ENCODE measurements at regions not wholly inside any gene's neighbourhood (a gene's known extent, or its start where the extent isn't known, plus 50 kb on each side); places are given as distances from the start of the nearest gene placed in this dataset.

- H4K12ac ChIP-seq (ENCODE audit: low read depth, low read length), result no peak overlapping the region
- no peak for DNase-seq
- H3K18ac ChIP-seq (ENCODE audit: low read length), result no peak overlapping the region
- H3K9me3 ChIP-seq (ENCODE audit: insufficient read depth, low read depth, low read length), result no peaks in the 10 kb centered on the region
- no peak overlapping the region for H4K91ac ChIP-seq (ENCODE audit: low read depth, low read length)
- no peak overlapping the region for H3K4me2 ChIP-seq (ENCODE audit: low read length)
- H2BK12ac ChIP-seq (ENCODE audit: low read length), result no peak overlapping the region
- H3K4ac ChIP-seq (ENCODE audit: low read depth, low read length), result no peak overlapping the region
- H3K4me3 ChIP-seq (ENCODE audit: low read depth, low read length), result no peak overlapping the region
- no peak overlapping the region for H3K27ac ChIP-seq (ENCODE audit: low read depth, low read length)
- no peaks in the 10 kb centered on the region for H3K36me3 ChIP-seq (ENCODE audit: control insufficient read depth in 1 of 2, insufficient read depth in 2 of 2, low read length in 2 of 2)
- H2BK5ac ChIP-seq (ENCODE audit: low read depth, low read length, poor library complexity), result no peak overlapping the region
- no peak overlapping the region for H3K23ac ChIP-seq (ENCODE audit: low read length)
- H3K79me2 ChIP-seq (ENCODE audit: control insufficient read depth, insufficient read depth, low read length, poor library complexity), result no peaks in the 10 kb centered on the region
- no peak overlapping the region for H3K9ac ChIP-seq (ENCODE audit: low read length)
- no peak overlapping the region for H2AFZ ChIP-seq (ENCODE audit: insufficient read depth, low read length, poor library complexity)
- no peaks in the 10 kb centered on the region for H3K79me1 ChIP-seq (ENCODE audit: low read length)
- no peak overlapping the region for H3K14ac ChIP-seq (ENCODE audit: low read length)
- WGBS (ENCODE audit: extremely low coverage, insufficient coverage, insufficient read length), result no CpG with 5 or more reads among the region's 3 CpGs
- no peak overlapping the region for H4K8ac ChIP-seq (ENCODE audit: low read depth, low read length)
- H2AK5ac ChIP-seq (ENCODE audit: low read length), result no peak overlapping the region
- H3K27me3 ChIP-seq (ENCODE audit: insufficient read depth, low read length), result no peaks in the 10 kb centered on the region
- H2BK120ac ChIP-seq (ENCODE audit: insufficient read depth, low read length, poor library complexity), result no peak overlapping the region
- no peaks in the 10 kb centered on the region for H3K4me1 ChIP-seq (ENCODE audit: control insufficient read depth in 1 of 2, insufficient read depth in 2 of 2, low read length in 2 of 2)
Measured at GRCh38 chr10:10417671-10418070, 600.0 kb upstream of the CELF2 start.

GRCh38 chr10:10418387-10418786 is 599.3 kb upstream of the CELF2 start:
- H2AFZ ChIP-seq (ENCODE audit: insufficient read depth, low read length, poor library complexity), result no peak overlapping the region
- H4K12ac ChIP-seq (ENCODE audit: low read depth, low read length), result no peak overlapping the region
- no peak overlapping the region for H2BK12ac ChIP-seq (ENCODE audit: low read length)
- no peak overlapping the region for H3K18ac ChIP-seq (ENCODE audit: low read length)
- no peaks in the 10 kb centered on the region for H3K79me1 ChIP-seq (ENCODE audit: low read length)
- no peak overlapping the region for H3K4ac ChIP-seq (ENCODE audit: low read depth, low read length)
- H3K23ac ChIP-seq (ENCODE audit: low read length), result no peak overlapping the region
- no peaks in the 10 kb centered on the region for H3K9me3 ChIP-seq (ENCODE audit: insufficient read depth, low read depth, low read length)
- H2BK5ac ChIP-seq (ENCODE audit: low read depth, low read length, poor library complexity), result no peak overlapping the region
- no peak overlapping the region for H4K91ac ChIP-seq (ENCODE audit: low read depth, low read length)
- no peaks in the 10 kb centered on the region for H3K4me1 ChIP-seq (ENCODE audit: control insufficient read depth in 1 of 2, insufficient read depth in 2 of 2, low read length in 2 of 2)
- H3K4me3 ChIP-seq (ENCODE audit: low read depth, low read length), result no peak overlapping the region
- no peak overlapping the region for H3K9ac ChIP-seq (ENCODE audit: low read length)
- no peak overlapping the region for H4K8ac ChIP-seq (ENCODE audit: low read depth, low read length)
- no peak for DNase-seq
- no peaks in the 10 kb centered on the region for H3K79me2 ChIP-seq (ENCODE audit: control insufficient read depth, insufficient read depth, low read length, poor library complexity)
- H3K27me3 ChIP-seq (ENCODE audit: insufficient read depth, low read length), result no peaks in the 10 kb centered on the region
- no peak overlapping the region for H3K14ac ChIP-seq (ENCODE audit: low read length)
- no peaks in the 10 kb centered on the region for H3K36me3 ChIP-seq (ENCODE audit: control insufficient read depth in 1 of 2, insufficient read depth in 2 of 2, low read length in 2 of 2)
- no peak overlapping the region for H2AK5ac ChIP-seq (ENCODE audit: low read length)
- no peak overlapping the region for H3K27ac ChIP-seq (ENCODE audit: low read depth, low read length)
- H3K4me2 ChIP-seq (ENCODE audit: low read length), result no peak overlapping the region
- WGBS (ENCODE audit: extremely low coverage, insufficient coverage, insufficient read length), result no CpG with 5 or more reads among the region's 6 CpGs
- H2BK120ac ChIP-seq (ENCODE audit: insufficient read depth, low read length, poor library complexity), result no peak overlapping the region

- Histone ChIP-seq H2AK5ac (ENCODE audit: low read length) (no peak overlapping the region), H3K4me3 (ENCODE audit: low read depth, low read length) (no peak overlapping the region), H3K18ac (ENCODE audit: low read length) (no peak overlapping the region), H3K79me2 (ENCODE audit: control insufficient read depth, insufficient read depth, low read length, poor library complexity) (no peaks in the 10 kb centered on the region), H4K91ac (ENCODE audit: low read depth, low read length) (no peak overlapping the region), H2BK12ac (ENCODE audit: low read length) (no peak overlapping the region), H4K8ac (ENCODE audit: low read depth, low read length) (no peak overlapping the region), H3K36me3 (ENCODE audit: control insufficient read depth in 1 of 2, insufficient read depth in 2 of 2, low read length in 2 of 2) (no peaks in the 10 kb centered on the region), H3K4ac (ENCODE audit: low read depth, low read length) (no peak overlapping the region), H3K9ac (ENCODE audit: low read length) (no peak overlapping the region), H3K27ac (ENCODE audit: low read depth, low read length) (no peak overlapping the region), H3K27me3 (ENCODE audit: insufficient read depth, low read length) (no peaks in the 10 kb centered on the region), H4K12ac (ENCODE audit: low read depth, low read length) (no peak overlapping the region), H3K4me1 (ENCODE audit: control insufficient read depth in 1 of 2, insufficient read depth in 2 of 2, low read length in 2 of 2) (no peaks in the 10 kb centered on the region), H2BK120ac (ENCODE audit: insufficient read depth, low read length, poor library complexity) (no peak overlapping the region), H3K79me1 (ENCODE audit: low read length) (no peaks in the 10 kb centered on the region), H3K23ac (ENCODE audit: low read length) (no peak overlapping the region), H3K4me2 (ENCODE audit: low read length) (no peak overlapping the region), H2AFZ (ENCODE audit: insufficient read depth, low read length, poor library complexity) (no peak overlapping the region), H3K9me3 (ENCODE audit: insufficient read depth, low read depth, low read length) (no peaks in the 10 kb centered on the region), H3K14ac (ENCODE audit: low read length) (no peak overlapping the region), H2BK5ac (ENCODE audit: low read depth, low read length, poor library complexity) (no peak overlapping the region)
- no peak for DNase-seq
- WGBS (ENCODE audit: extremely low coverage, insufficient coverage, insufficient read length), result no CpG with 5 or more reads among the region's 5 CpGs
Measured at GRCh38 chr10:10421071-10421470, 596.6 kb upstream of the CELF2 start.

- no peak for DNase-seq
- Histone ChIP-seq H2AFZ (ENCODE audit: insufficient read depth, low read length, poor library complexity) (no peak overlapping the region), H2BK5ac (ENCODE audit: low read depth, low read length, poor library complexity) (no peak overlapping the region), H3K79me2 (ENCODE audit: control insufficient read depth, insufficient read depth, low read length, poor library complexity) (no peaks in the 10 kb centered on the region), H3K9ac (ENCODE audit: low read length) (no peak overlapping the region), H3K27me3 (ENCODE audit: insufficient read depth, low read length) (no peaks in the 10 kb centered on the region), H2BK120ac (ENCODE audit: insufficient read depth, low read length, poor library complexity) (no peak overlapping the region), H4K91ac (ENCODE audit: low read depth, low read length) (no peak overlapping the region), H3K14ac (ENCODE audit: low read length) (no peak overlapping the region), H2BK12ac (ENCODE audit: low read length) (no peak overlapping the region), H3K27ac (ENCODE audit: low read depth, low read length) (no peak overlapping the region), H4K8ac (ENCODE audit: low read depth, low read length) (no peak overlapping the region), H3K9me3 (ENCODE audit: insufficient read depth, low read depth, low read length) (no peaks in the 10 kb centered on the region), H3K4ac (ENCODE audit: low read depth, low read length) (no peak overlapping the region), H3K36me3 (ENCODE audit: control insufficient read depth in 1 of 2, insufficient read depth in 2 of 2, low read length in 2 of 2) (no peaks in the 10 kb centered on the region), H3K4me3 (ENCODE audit: low read depth, low read length) (no peak overlapping the region), H2AK5ac (ENCODE audit: low read length) (no peak overlapping the region), H3K4me2 (ENCODE audit: low read length) (no peak overlapping the region), H3K18ac (ENCODE audit: low read length) (no peak overlapping the region), H3K23ac (ENCODE audit: low read length) (no peak overlapping the region), H3K4me1 (ENCODE audit: control insufficient read depth in 1 of 2, insufficient read depth in 2 of 2, low read length in 2 of 2) (no peaks in the 10 kb centered on the region), H3K79me1 (ENCODE audit: low read length) (no peaks in the 10 kb centered on the region), H4K12ac (ENCODE audit: low read depth, low read length) (no peak overlapping the region)
- no CpG with 5 or more reads among the region's 5 CpGs for WGBS (ENCODE audit: extremely low coverage, insufficient coverage, insufficient read length)
Measured at GRCh38 chr10:10431422-10432066, 586.1 kb upstream of the CELF2 start.
